Stimulated activated effector memory CD8-positive, alpha-beta T cell treated with anti-CD3 and anti-CD28 coated beads, Interleukin-12 subunit alpha, Interleukin-12 subunit beta, amount 100 ng/mL, for 72 hours (primary cell): ENCODE measurements at regions not wholly inside any gene's neighbourhood (a gene's known extent, or its start where the extent isn't known, plus 50 kb on each side); places are given as distances from the start of the nearest gene placed in this dataset.

Experiments
- ATAC-seq: fragments of 150-1000 bp; cut with Tn5 transposase; 2 replicates; pipeline ENCODE4 v1.10.0; 2021
- DNase-seq, 2 donors: peaks; one replicate each; pipeline ENCODE4 v3.0.0; 2021 to 2022; ENCODE audit warnings: low spot score in 2 of 2
- H3K27ac Mint-ChIP-seq: one replicate; pipeline ENCODE4 v1.8.0; 2022; ENCODE audit warnings: mild to moderate bottlenecking, mixed read lengths
- H3K36me3 Mint-ChIP-seq: one replicate; pipeline ENCODE4 v1.8.0; 2022; ENCODE audit warnings: mild to moderate bottlenecking, mixed read lengths
- H3K4me1 Mint-ChIP-seq: one replicate; pipeline ENCODE4 v1.8.0; 2022; ENCODE audit warnings: mixed read lengths
- H3K4me3 Mint-ChIP-seq: one replicate; pipeline ENCODE4 v1.8.0; 2022; ENCODE audit warnings: mild to moderate bottlenecking, mixed read lengths
- H3K9me3 Mint-ChIP-seq: one replicate; pipeline ENCODE4 v1.8.0; 2022; ENCODE audit warnings: mixed read lengths

GRCh38 chr11:91967691-91968045 is 256.9 kb upstream of the FAT3 start:
- H3K4me3 Mint-ChIP-seq, result no peak overlapping the region
- H3K9me3 Mint-ChIP-seq, result peaks cover 20% of the 10 kb centered on the region
- no peak for DNase-seq
- no peak for ATAC-seq
- no peaks in the 10 kb centered on the region for H3K4me1 Mint-ChIP-seq
- no peak overlapping the region for H3K27ac Mint-ChIP-seq
- no peaks in the 10 kb centered on the region for H3K36me3 Mint-ChIP-seq

GRCh38 chr11:91967026-91967690 is 257.5 kb upstream of the FAT3 start:
- no peak overlapping the region for H3K27ac Mint-ChIP-seq
- H3K9me3 Mint-ChIP-seq, result peaks cover 22% of the 10 kb centered on the region
- no peak for DNase-seq
- H3K36me3 Mint-ChIP-seq, result no peaks in the 10 kb centered on the region
- H3K4me3 Mint-ChIP-seq, result no peak overlapping the region
- H3K4me1 Mint-ChIP-seq, result no peaks in the 10 kb centered on the region
- no peak for ATAC-seq

- Mint-ChIP-seq H3K9me3 (peaks cover 25% of the 10 kb centered on the region), H3K27ac (no peak overlapping the region), H3K36me3 (no peaks in the 10 kb centered on the region), H3K4me3 (no peak overlapping the region), H3K4me1 (no peaks in the 10 kb centered on the region)
- ATAC-seq (no peak), DNase-seq (no peak)
These were observed 258.2 kb upstream of the FAT3 start for GRCh38 chr11:91966368-91966767.

DNA sequence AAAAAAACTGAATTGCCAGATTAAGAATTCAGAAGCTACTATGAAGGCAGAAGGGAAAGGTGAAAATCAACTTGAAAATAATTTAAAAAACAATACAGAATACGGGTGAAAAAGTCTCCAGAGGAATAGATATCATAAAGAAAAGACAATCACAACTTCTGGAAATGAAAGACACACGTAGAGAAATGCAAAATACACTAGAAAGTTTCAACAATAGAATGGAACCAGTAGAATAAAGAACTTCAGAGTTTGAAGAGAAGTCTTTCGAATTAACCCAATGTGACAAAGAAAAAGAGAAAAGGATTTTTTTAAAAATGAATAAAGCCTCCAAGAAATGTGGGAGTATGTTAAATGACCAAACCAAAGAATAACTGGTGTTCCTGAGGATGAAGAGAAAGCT is 263.8 kb upstream of the FAT3 start:
- Mint-ChIP-seq H3K9me3 (peaks cover 36% of the 10 kb centered on the region), H3K4me3 (no peak overlapping the region), H3K4me1 (no peaks in the 10 kb centered on the region), H3K27ac (no peak overlapping the region), H3K36me3 (no peaks in the 10 kb centered on the region)
- DNase-seq (no peak), ATAC-seq (no peak)

DNA sequence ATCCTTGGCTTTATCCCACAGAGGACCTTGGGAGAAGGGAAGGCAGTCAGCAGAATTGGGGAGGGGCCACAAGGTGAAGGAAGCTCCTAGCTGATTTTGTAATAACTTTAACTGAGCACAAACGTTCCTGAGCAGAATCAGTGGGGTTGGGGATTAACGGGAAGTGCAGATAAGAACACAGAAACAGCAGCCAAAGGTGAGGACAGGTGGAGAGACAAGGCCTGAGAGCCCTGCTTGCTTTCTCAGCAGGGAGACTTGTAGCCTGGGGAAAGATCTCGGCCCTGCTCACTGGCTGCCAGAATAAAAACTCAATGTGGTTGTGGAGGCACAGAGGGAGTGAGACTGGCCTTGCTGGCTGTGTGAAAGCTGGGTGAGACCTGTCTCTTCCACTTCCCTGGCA is 265.2 kb upstream of the FAT3 start:
- H3K9me3 Mint-ChIP-seq, result peaks cover 30% of the 10 kb centered on the region
- no peak for DNase-seq

DNA sequence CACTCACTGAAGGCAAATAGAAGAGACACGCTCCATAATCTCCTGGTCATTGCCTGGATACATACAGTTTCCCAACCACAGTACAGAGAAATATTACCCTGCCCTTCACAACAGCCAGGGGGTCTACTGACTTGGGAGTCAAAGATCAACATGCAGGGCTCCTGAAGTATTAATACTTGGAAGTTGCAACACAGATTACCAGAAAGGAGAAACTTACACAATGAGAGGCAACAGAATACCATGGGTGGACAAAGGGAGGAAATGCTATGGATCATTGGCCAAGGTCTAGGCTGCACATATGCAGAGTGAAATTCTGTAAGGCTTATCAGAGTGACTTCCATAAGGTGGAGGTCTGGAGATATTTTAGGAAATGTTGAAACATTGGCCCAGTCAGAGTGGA is 267.9 kb upstream of the FAT3 start:
- no peak overlapping the region for H3K27ac Mint-ChIP-seq
- peaks cover 22% of the 10 kb centered on the region for H3K9me3 Mint-ChIP-seq
- ATAC-seq (no peak), DNase-seq (no peak)
- no peaks in the 10 kb centered on the region for H3K36me3 Mint-ChIP-seq
- no peaks in the 10 kb centered on the region for H3K4me1 Mint-ChIP-seq
- no peak overlapping the region for H3K4me3 Mint-ChIP-seq

More for the DNA sequence above, 265.2 kb upstream of the FAT3 start:
- ATAC-seq, result no peak
- H3K4me1 Mint-ChIP-seq, result no peaks in the 10 kb centered on the region
- H3K36me3 Mint-ChIP-seq, result no peaks in the 10 kb centered on the region
- no peak overlapping the region for H3K27ac Mint-ChIP-seq
- H3K4me3 Mint-ChIP-seq, result no peak overlapping the region

GRCh38 chr11:91955206-91955605 is 269.4 kb upstream of the FAT3 start:
- Mint-ChIP-seq H3K9me3 (peaks cover 18% of the 10 kb centered on the region), H3K4me3 (no peak overlapping the region), H3K36me3 (no peaks in the 10 kb centered on the region), H3K4me1 (no peaks in the 10 kb centered on the region), H3K27ac (no peak overlapping the region)
- DNase-seq, result no peak
- no peak for ATAC-seq

DNA sequence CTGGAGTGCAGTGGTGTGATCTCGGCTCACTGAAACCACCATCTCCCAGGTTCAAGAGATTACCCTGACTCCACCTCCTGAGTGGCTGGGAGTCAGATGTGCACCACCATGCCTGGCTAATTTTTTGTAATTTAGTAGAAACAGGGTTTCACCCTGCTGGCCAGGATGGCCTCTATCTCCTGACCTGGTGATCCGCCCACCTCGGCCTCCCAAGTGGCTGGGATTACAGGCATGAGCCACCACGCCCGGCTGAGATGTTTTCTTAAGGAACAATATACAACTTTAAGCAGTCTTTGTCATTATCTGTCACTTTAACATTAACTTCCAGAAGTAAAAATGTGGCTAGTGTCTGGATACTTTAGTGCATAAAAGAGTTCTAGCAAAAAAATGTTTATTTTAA is 272.6 kb upstream of the FAT3 start:
- peaks cover 14% of the 10 kb centered on the region for H3K9me3 Mint-ChIP-seq
- ATAC-seq (no peak), DNase-seq (no peak)
- no peak overlapping the region for H3K27ac Mint-ChIP-seq
- H3K4me1 Mint-ChIP-seq, result no peaks in the 10 kb centered on the region
- H3K4me3 Mint-ChIP-seq, result no peak overlapping the region
- H3K36me3 Mint-ChIP-seq, result no peaks in the 10 kb centered on the region

DNA sequence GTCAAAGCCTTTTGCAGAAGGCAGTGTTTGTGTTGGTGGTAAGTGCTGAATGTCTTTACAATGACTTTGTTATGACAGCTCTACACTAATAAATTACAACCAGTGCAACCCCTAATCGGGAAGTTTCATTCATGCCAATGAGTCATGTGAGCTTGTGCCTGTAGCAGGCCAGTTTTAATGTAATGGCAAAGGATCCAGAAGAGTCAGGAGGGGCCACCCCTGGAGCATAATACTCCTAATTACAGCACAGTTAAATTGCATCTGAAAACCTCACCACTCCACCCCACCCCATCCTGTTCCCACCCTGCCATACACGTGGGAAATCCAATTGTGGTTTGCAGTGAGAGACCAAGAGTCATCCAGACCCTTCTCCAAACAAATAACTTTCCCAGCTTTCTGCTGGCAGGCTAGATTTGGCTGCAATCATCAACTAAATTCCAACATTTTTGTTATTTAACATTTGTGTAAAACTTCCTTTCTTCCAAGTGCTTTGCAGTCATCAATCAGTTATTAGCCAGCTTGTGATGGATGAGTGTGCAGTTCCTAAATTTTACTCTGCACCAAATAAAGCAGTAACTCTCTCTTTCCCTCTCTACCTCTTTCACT is 277.3 kb upstream of the FAT3 start:
- no peak for DNase-seq

GRCh38 chr11:91946397-91946951 is 278.1 kb upstream of the FAT3 start:
- H3K4me3 Mint-ChIP-seq, result no peak overlapping the region
- DNase-seq (no peak), ATAC-seq (no peak)
- no peaks in the 10 kb centered on the region for H3K36me3 Mint-ChIP-seq
- no peaks in the 10 kb centered on the region for H3K4me1 Mint-ChIP-seq
- H3K27ac Mint-ChIP-seq, result no peak overlapping the region
- H3K9me3 Mint-ChIP-seq, result peaks cover 17% of the 10 kb centered on the region

More for the DNA sequence above, 277.3 kb upstream of the FAT3 start:
- Mint-ChIP-seq H3K4me1 (no peaks in the 10 kb centered on the region), H3K36me3 (no peaks in the 10 kb centered on the region), H3K27ac (no peak overlapping the region), H3K4me3 (no peak overlapping the region), H3K9me3 (peaks cover 17% of the 10 kb centered on the region)
- no peak for ATAC-seq

GRCh38 chr11:91935120-91935519 is 289.5 kb upstream of the FAT3 start:
- no peaks in the 10 kb centered on the region for H3K4me1 Mint-ChIP-seq
- DNase-seq (no peak), ATAC-seq (no peak)
- no peak overlapping the region for H3K27ac Mint-ChIP-seq
- no peaks in the 10 kb centered on the region for H3K36me3 Mint-ChIP-seq
- no peak overlapping the region for H3K4me3 Mint-ChIP-seq
- peaks cover 18% of the 10 kb centered on the region for H3K9me3 Mint-ChIP-seq

DNA sequence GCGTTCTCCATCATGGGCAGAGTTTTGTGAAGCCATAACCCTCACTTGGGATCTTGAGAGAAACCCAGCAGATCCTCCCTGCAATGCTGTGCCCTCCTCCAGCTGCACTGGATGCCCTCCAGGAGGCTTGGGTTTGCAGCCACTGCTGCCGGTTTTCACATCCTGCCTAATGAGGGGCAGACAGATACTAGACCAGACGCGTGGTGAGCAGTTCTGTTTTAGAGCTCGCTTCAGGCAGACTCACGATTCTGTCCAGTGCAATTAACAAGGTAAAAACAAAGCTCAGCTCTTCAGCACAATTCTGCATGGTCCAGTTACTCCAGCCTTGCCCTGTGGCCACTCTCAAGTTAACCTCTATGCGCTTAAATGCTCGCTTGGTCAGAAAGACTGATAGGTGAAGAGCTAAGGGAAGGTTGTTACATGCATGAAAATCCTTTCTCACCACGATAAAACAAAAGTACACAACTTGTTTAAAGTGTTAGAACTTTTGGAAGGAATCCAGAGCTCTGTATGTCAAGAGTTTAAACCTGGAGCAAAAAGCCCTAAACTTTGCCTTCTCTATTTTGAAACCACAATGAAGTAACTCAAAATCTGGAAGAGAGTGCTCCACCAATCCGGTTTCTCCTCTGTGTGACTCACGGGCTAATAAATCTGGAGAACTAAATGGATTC is 292.3 kb upstream of the FAT3 start:
- peaks cover 18% of the 10 kb centered on the region for H3K9me3 Mint-ChIP-seq
- no peak overlapping the region for H3K4me3 Mint-ChIP-seq
- no peak for DNase-seq
- ATAC-seq, result no peak
- H3K36me3 Mint-ChIP-seq, result no peaks in the 10 kb centered on the region
- H3K27ac Mint-ChIP-seq, result no peak overlapping the region
- no peaks in the 10 kb centered on the region for H3K4me1 Mint-ChIP-seq

GRCh38 chr11:91927448-91927847 is 297.2 kb upstream of the FAT3 start:
- H3K4me3 Mint-ChIP-seq, result no peak overlapping the region
- DNase-seq, result no peak
- H3K9me3 Mint-ChIP-seq, result peaks cover 21% of the 10 kb centered on the region
- H3K36me3 Mint-ChIP-seq, result no peaks in the 10 kb centered on the region
- no peak overlapping the region for H3K27ac Mint-ChIP-seq
- no peaks in the 10 kb centered on the region for H3K4me1 Mint-ChIP-seq
- ATAC-seq, result no peak

DNA sequence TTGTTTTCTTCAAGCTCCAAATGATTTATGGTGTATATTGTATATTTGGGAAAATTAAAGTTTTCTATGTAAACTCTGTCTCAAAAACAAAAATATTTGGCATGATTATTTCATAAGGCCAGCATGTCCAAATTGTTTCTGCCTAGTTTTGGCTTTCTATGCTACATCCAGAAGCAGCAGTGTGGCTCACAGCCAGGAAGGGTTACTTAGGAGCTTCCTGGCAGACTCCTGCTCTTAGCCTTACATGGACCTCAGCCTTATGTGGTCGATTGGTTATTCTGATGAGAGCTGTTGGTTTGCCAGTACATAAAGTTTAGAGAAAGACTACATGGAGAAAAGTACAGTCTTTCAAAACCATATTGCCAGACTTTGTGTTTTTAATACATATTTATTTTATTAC is 297.7 kb upstream of the FAT3 start:
- Mint-ChIP-seq H3K4me1 (no peaks in the 10 kb centered on the region), H3K9me3 (peaks cover 21% of the 10 kb centered on the region), H3K27ac (no peak overlapping the region), H3K4me3 (no peak overlapping the region), H3K36me3 (no peaks in the 10 kb centered on the region)
- DNase-seq, result no peak
- no peak for ATAC-seq

DNA sequence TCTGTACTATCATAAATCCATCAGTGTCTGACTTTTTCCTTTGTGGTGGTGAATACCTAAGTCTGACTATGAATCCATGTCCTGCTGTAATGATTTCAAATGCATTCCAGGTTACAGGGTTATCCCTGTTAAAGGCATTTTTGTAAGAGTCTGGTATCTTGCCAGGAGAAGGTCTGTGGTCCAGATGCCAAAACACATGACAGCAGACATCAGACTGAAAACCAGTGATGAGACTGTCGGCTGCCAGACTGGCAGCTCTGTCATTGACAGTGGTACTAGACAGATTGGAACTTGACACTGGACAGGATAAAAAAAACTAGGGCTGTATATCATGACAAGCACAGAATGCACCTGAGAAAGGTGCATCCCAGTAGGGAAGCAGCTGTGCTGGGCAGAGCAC is 301.8 kb upstream of the FAT3 start:
- Mint-ChIP-seq H3K4me3 (no peak overlapping the region), H3K9me3 (peaks cover 16% of the 10 kb centered on the region)
- ATAC-seq, result no peak

DNA sequence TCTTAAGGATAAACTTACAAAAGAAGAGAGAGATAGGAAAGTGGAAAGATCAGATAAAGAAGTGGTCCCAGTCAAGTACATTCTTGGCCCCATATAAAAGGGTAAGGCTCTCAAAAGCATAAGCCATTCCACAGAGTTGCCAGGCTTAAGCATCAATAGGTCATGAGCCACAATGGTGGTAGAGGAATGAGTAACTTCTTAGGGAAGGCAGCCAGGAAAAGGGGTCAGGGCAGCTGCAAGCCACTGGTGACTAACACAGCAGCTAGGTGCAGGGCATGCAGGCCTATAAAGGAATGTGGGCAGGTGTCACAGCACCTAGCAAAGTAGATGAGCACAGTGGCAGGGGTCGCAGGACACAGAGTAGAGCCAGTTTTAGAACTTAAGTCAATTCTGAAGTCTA is 302.6 kb upstream of the FAT3 start:
- no peak overlapping the region for H3K27ac Mint-ChIP-seq
- ATAC-seq, result no peak

More for the DNA sequence above, 301.8 kb upstream of the FAT3 start:
- Mint-ChIP-seq H3K4me1 (no peaks in the 10 kb centered on the region), H3K27ac (no peak overlapping the region), H3K36me3 (no peaks in the 10 kb centered on the region)
- no peak for DNase-seq

More for the DNA sequence above, 302.6 kb upstream of the FAT3 start:
- Mint-ChIP-seq H3K9me3 (peaks cover 16% of the 10 kb centered on the region), H3K4me3 (no peak overlapping the region), H3K4me1 (no peaks in the 10 kb centered on the region), H3K36me3 (no peaks in the 10 kb centered on the region)
- no peak for DNase-seq
